CD4-positive, alpha-beta T cell treated with Interleukin-15 for 4 hours (primary cell): ENCODE measurements at regions not wholly inside any gene's neighbourhood (a gene's known extent, or its start where the extent isn't known, plus 50 kb on each side); places are given as distances from the start of the nearest gene placed in this dataset.
"Not testable (repeated sequence)": the region's sequence is repeated elsewhere in the genome, so short reads cannot be mapped to it uniquely, and the experiment has no call there.

Experiments used
- DNase-seq: peaks from one replicate; pipeline ENCODE4 v3.0.0-alpha.2; 2020; ENCODE audit warnings: low spot score

GRCh38 chr1:223023863-223024262 is 119.2 kb downstream of the TLR5 start:
- no peak for DNase-seq

- not testable (repeated sequence) for DNase-seq
These were observed 118.6 kb downstream of the TLR5 start for GRCh38 chr1:223024486-223024885.

DNA sequence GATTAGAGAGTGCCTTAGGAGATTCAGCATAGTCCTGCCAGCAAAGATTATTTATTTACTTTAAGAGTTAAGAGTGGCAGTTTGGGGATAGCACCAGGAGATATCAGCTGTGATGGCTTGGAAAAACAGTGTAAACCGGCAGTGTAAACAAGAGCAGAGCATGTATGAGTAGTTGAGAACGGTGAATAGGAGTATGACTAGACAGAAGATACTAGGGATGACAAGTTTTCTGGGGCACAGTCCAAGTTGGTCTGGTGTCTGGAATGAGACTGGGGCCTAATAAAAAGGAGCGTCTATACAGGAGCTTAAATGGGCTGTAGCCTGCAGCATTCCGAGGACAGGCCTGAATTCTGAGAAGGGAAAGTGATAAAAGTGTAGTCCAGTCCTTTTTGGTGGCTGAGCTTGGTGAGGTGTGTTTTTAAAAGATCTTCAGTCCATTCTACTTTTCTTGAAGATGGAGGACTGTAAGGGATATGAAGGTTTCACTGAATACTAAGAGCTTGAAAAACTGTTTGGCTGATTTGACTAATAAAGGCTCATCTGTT is 117.8 kb downstream of the TLR5 start:
- DNase-seq: not testable (repeated sequence)

- DNase-seq: not testable (repeated sequence)
These were observed 116.4 kb downstream of the TLR5 start for GRCh38 chr1:223026639-223027038.

GRCh38 chr1:223029985-223030769 is 112.9 kb downstream of the TLR5 start:
- no peak for DNase-seq

DNA sequence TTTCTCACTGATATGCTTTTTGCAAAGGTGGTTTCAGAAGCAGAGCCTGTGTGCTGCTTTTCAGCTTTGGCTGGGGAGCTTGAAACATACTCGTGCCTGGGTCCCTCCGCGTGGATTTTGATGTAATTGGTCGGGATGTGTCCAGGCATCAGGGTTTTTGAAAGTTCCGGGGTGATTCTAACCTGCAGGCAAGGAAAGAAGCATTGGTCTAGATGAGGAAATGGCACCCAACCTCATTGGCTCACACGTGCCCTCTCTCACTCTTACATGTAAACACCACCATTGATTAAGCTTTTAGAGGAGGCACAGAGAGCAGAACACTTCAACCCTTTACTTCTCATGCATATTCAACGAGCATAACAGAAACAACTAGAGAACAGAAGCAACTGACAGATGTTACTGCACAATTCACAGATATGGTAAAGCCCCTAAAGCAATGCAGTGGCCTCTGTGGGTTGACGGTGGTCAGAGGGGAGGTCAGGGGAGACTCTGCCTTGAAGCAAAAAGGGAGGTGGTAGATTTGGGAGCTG is 112.1 kb downstream of the TLR5 start:
- no peak for DNase-seq

DNA sequence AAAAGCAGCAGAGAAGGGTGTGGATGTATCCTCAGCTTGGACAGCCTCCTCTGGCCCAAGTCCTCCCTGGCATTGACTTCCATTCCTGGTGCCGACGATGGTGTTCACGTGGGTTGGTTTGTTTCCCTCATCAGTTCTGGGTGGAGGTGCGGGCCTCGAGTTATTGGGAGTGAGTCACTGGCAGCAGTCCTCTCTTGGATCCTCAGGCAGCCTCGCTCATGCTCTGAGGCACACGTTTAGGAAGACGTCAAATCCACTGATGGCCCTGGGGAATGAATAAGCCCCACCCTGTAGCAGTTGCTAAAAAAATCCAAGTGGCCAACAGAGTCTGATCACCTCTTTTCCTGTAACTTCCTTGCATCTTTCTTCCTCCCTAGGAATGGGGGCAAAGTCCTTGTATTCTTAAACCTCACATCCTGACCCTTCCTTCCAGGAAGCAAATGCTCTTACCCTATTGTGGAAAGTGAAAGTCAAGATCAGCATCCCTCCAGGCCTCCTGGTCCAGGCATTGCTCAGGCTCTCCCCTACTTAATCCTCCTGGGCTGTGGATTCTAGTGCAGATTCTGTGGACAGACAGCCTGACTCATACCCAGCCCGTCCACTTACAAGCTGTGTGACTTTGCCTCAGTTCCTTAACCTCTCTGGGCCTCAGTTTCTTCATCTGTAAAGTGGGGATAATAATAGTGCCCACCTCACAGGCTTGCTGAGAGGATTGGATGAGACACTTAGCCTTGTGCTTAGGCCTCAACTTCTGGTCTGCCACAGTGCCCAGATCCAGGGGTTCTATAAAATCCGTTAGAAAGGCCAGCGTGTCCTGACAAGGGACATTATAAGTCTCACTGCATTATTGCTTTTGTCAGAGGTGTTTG is 111.1 kb downstream of the TLR5 start:
- DNase-seq: no peak

- no peak for DNase-seq
These were observed 109.4 kb downstream of the TLR5 start for GRCh38 chr1:223033658-223034057.

DNA sequence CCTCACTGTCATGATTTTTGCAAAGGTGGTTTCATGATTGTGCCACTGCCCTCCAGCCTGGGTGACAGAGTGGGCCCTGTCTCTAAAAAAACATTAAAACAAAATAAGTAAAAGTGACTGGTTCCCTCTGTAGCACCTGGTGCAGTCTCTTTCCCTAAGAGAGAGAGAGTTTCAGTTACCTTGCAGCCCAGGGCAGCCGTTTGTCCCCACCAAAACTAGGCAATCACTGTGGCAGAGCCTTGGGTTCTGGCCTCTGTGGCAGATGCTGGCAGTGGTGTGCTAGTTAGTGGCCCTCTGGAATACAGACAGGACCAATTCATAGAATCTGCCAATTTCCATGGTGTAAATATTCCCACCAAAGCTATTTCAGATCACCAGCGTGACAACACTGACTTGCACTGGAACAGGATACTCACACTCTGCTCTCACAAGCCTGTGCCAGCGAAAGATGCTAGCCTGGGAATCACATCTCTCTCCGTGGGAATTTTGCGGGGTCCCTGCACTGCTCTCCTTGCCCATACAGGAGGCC is 108.7 kb downstream of the TLR5 start:
- no peak for DNase-seq

GRCh38 chr1:223035724-223036478 is 107.1 kb downstream of the TLR5 start:
- DNase-seq: no peak

DNA sequence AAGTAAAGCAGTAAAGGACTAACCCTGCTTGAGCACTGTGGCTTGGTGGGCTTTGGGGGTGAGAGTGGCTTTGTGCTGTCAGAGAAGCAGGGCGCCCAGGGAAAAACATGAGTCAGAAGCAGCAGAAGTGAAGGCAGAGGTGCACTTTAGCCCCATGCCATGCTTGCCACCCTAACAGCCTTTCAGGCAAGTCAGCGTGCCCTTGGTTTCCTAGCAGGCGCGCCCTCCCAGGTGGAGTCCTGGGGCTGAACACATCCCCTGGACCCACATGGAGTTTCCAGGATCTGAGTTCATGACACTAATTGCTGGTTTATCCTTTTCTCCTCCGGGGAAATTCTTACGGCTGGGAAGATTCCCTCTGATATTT is 106.6 kb downstream of the TLR5 start:
- DNase-seq: no peak

DNA sequence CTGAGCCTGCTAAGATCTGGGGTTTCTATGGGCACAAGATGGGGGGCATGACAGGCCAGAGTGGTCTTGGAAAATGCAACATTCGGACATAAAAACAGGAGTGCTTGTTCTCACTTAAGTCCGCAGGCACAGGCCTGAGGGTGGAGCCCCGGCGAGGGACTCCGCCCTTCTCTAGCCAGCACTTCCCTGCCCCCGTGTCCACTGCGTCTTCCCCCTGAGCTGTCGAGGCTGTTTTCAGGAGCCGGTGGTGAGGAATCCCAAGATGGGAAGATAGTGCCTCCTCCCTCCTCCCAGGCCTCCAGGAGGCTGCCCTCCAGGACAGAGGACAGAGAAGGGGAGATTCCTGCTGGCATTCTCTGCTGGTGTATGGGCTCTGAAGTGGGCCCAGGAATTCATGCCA is 105.2 kb downstream of the TLR5 start:
- DNase-seq: no peak

- DNase-seq: no peak
These were observed 104.6 kb downstream of the TLR5 start for GRCh38 chr1:223038288-223039006.

DNA sequence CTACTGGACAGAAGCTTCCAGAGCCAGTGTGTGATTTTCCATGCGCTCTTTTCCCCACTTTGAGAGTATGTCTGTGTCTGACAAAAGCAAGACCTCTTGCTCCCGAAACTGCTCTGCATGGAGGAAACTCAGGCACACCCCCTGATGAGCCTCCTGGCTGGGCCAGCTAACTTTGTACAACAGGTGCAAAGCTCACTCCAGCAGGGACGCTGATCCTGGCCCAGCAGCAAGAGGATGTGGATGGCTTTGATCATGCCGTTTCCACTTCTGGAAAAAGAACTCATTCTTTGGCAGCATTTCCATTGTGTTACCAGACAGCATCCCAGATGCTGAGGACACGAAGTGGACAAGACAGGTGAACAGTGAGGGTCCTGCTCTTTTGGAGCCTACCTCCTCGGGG is 103.1 kb downstream of the TLR5 start:
- no peak for DNase-seq

DNA sequence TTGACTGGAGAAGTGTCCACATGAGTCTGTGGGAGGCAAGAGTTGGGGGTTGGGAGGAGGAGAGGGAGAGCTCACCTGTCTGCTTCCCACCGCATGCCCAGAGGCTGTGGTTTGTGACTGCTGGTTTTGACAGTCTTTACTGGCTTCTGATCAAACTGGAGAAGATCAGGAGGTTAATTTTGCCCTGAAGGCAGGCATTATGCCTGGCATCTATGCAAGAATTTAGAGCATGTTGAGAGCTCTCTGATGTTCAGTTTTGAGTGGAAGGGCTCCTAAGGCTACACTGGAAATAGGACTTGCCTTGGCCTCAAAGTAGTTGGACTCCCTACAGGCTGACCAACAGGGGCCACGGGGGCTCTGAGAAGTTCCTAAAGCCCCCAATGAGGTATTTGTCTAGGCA is 101.6 kb downstream of the TLR5 start:
- no peak for DNase-seq

DNA sequence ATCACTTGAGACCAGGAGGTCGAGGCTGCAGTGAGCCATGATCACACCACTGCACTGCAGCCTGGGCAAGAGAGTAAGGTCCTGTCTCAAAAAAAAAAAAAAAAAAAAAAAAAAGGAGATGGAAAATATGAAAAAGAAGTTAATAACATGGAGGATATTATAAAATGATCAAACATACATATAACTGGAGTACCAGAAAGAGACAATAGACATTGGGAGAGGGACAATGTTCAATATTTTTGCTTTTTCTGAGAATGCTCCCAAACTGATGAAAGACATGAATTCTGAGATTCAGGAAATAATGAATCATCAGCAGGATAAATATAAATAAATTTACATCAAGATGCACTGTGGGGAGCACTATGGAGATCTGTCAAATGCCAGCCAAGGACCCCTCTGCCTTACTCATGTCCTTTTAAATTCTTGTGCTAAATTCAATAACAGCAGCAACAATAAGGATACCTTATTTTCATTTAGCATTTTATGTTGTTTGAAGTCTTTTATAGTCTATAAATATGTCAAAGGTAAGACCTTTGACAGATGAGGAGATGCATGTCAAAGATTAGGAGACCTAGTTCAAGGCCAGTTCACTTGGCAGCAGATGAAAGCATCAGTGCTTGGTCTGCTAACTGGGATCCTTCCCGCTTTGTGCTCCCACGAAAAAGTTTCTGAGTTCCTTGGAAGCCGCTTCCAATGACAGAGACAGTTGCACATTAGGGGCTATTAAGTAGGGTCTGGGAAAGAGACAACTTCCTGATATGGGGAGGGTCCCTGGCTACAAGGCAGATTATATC is 97.7 kb downstream of the TLR5 start:
- no peak for DNase-seq

- no peak for DNase-seq
These were observed 97.0 kb downstream of the TLR5 start for GRCh38 chr1:223046011-223046410.

DNA sequence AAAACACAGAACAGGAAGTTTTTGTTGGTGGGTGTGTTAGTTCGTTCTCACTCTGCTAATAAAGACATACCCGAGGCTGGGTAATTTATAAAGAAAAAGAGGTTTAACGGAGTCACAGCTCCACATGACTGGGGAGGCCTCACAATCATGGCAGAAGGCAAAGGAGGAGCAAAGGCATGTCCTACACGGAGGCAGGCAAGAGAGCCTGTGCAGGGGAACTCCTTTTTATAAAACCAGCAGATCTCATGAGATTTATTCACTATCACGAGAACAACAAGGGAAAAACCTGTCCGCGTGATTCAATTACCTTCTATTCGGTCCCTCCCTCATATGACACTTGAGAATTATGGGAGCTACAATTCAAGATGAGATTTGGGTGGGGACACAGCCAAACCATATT is 96.6 kb downstream of the TLR5 start:
- DNase-seq: not testable (repeated sequence)

DNA sequence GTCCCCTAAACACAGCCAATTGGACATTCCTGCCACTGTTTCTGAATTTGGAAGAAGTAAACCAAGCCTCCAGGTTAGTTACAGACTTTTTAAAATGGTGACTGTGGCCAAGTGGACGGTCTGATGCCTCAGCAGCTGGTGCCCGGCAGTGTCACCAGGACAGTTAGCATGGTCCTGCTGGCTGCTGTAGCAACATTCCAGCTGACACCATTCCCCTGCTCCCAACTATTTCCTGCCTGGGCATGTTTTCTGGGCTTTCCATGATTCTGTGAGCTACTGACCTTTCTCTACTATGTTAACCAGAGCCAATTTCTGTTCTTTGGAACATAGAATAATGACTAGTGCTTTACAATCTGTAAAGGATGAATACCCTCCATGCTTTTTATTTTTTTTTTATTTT is 95.0 kb downstream of the TLR5 start:
- DNase-seq: no peak

DNA sequence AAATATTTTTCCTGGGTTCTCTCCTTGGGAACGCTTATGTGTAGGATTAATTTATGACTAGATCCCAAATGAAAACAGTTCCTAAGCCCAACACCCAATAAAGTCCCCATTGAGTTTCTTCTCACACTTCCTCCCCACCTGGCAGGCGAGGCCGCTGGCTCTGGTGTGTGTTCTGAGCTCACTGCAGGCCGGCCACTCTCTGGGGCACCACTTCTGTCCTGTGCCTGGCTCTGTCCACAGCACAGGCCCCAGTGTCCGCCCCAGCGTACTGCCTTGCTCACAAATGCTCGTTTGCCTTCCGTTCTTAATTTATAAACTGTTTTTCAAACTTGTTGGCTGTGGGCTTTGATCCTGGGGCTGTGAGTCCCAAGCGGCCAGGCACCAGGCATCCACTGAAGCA is 90.6 kb downstream of the TLR5 start:
- no peak for DNase-seq
